GM19468 (cell line): ENCODE measurements at regions not wholly inside any gene's neighbourhood (a gene's known extent, or its start where the extent isn't known, plus 50 kb on each side); places are given as distances from the start of the nearest gene placed in this dataset.

Experiments
- ATAC-seq: cut with Tn5 transposase; IDR thresholded peaks from one replicate; pipeline ENCODE4 v1.9.1; 2021; ENCODE audit warnings: mild to moderate bottlenecking, moderate library complexity, moderate number of reproducible peaks; ENCODE audit not compliant: unreplicated experiment; ENCODE audit errors: extremely low read depth

- ATAC-seq: no peak
These were observed 154.3 kb upstream of the PITX1 start for GRCh38 chr5:135188233-135188914.

GRCh38 chr5:135186662-135187522, 152.9 kb upstream of the PITX1 start:
- no peak for ATAC-seq

- no peak for ATAC-seq
These were observed 151.5 kb upstream of the PITX1 start for GRCh38 chr5:135185481-135186065.

GRCh38 chr5:135184646-135185045, 150.6 kb upstream of the PITX1 start:
- no peak for ATAC-seq

- no peak for ATAC-seq
These were observed 149.4 kb upstream of the PITX1 start for GRCh38 chr5:135183464-135183863.

GRCh38 chr5:135182675-135183074, 148.6 kb upstream of the PITX1 start:
- ATAC-seq: no peak

- no peak for ATAC-seq
These were observed 147.6 kb upstream of the PITX1 start for GRCh38 chr5:135181653-135182052.

- no peak for ATAC-seq
These were observed 145.4 kb upstream of the PITX1 start for GRCh38 chr5:135179308-135179980.

GRCh38 chr5:135178476-135179155, 144.6 kb upstream of the PITX1 start:
- no peak for ATAC-seq

GRCh38 chr5:135177591-135177990, 143.6 kb upstream of the PITX1 start:
- ATAC-seq: no peak

GRCh38 chr5:135176991-135177390, 143.0 kb upstream of the PITX1 start:
- no peak for ATAC-seq

GRCh38 chr5:135174315-135175096, 140.5 kb upstream of the PITX1 start:
- ATAC-seq: no peak

GRCh38 chr5:135173662-135174290, 139.7 kb upstream of the PITX1 start:
- no peak for ATAC-seq

GRCh38 chr5:135172718-135173117, 138.7 kb upstream of the PITX1 start:
- ATAC-seq: no peak

GRCh38 chr5:135171336-135171735, 137.3 kb upstream of the PITX1 start:
- ATAC-seq: no peak

GRCh38 chr5:135170500-135170899, 136.5 kb upstream of the PITX1 start:
- no peak for ATAC-seq

- no peak for ATAC-seq
These were observed 135.7 kb upstream of the PITX1 start for GRCh38 chr5:135169753-135170152.

GRCh38 chr5:135167634-135168033, 133.6 kb upstream of the PITX1 start:
- no peak for ATAC-seq
